ENCODE measurements at regions not wholly inside any gene's neighbourhood (a gene's known extent, or its start where the extent isn't known, plus 50 kb on each side); places are given as distances from the start of the nearest gene placed in this dataset.
"Not testable (repeated sequence)": the region's sequence is repeated elsewhere in the genome, so short reads cannot be mapped to it uniquely, and the experiment has no call there.

DNA sequence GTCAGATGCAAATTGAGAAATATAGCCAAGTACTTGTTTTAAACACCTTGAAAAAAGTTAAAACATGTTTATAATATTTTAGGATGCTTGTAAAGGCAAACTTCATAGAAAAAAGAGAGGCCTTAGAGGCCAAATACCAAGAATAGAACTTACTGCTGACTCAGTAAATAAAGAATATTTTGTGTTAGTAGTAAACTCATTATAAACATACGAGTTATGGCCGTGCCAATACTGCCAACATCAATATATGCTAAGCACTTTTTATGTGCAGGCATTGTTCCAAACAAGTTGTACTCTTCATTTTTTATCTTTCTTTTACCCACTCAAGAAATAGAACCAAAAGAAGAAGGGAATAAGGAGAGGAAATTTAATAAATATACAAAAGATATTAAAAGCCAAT is 705.9 kb upstream of the NCAM2 start:
- intact Hi-C loops (cut with micrococcal nuclease; ENCODE audit: unreplicated experiment) (no loop called here), in situ Hi-C loops (cut with HindIII; ENCODE audit: low pct_unique_long_range_greater_than_20kb, low sequenced_read_pairs) (no loop called here)
- no peaks in the 10 kb centered on the region for H3K36me3 ChIP-seq (ENCODE audit: control insufficient read depth, insufficient read depth, low read length)
- no TSS peak for BruUV-seq (replicated peaks)
- H3K4me3 ChIP-seq (ENCODE audit: low read depth in 2 of 2, low read length in 2 of 2), result no peak overlapping the region
- H3K4me1 ChIP-seq (ENCODE audit: control insufficient read depth, insufficient read depth, low read length), result no peaks in the 10 kb centered on the region
- ATAC-seq, result no peak
- ChIA-PET POLR2A (no interaction called here), CTCF (no interaction called here)
- H3K27me3 ChIP-seq (ENCODE audit: control insufficient read depth, insufficient read depth, low read length), result no peaks in the 10 kb centered on the region
- DNase-seq (ENCODE audit: low read depth, low spot score), result no peak
- no peak for TF ChIP-seq TCF7L2 (IDR thresholded peaks at IDR 0.05; ENCODE audit: low read depth, low read length)
- no peak overlapping the region for H3K27ac ChIP-seq (ENCODE audit: low read length)
- H3K9me3 ChIP-seq (ENCODE audit: control insufficient read depth, insufficient read depth, low read depth, low read length), result no peaks in the 10 kb centered on the region

DNA sequence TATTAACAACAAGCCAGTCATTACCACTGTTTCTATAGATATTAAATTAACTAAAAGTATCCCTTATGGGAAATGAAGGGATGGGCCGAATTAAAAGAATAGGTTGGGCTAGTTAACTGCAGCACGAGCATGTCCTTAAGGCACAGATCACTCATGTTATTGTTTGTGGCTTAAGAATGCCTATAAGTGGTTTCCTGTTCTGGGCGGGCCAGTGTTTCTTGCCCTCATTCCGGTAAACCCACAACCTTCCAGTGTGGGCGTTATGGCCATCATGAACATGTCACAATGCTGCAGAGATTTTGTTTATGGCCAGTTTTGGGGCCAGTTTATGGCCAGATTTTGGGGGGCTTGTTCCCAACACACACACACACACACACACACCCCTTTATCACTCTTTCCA is 705.4 kb upstream of the NCAM2 start:
- H3K27me3 ChIP-seq (ENCODE audit: control insufficient read depth, insufficient read depth, low read length); H3K4me1 ChIP-seq (ENCODE audit: control insufficient read depth, insufficient read depth, low read length); ATAC-seq; H3K36me3 ChIP-seq (ENCODE audit: control insufficient read depth, insufficient read depth, low read length); POLR2A ChIA-PET; H3K4me3 ChIP-seq (ENCODE audit: low read depth in 2 of 2, low read length in 2 of 2); H3K9me3 ChIP-seq (ENCODE audit: control insufficient read depth, insufficient read depth, low read depth, low read length); CTCF ChIA-PET; DNase-seq (ENCODE audit: low read depth, low spot score); H3K27ac ChIP-seq (ENCODE audit: low read length); intact Hi-C loops (cut with micrococcal nuclease; ENCODE audit: unreplicated experiment); in situ Hi-C loops (cut with HindIII; ENCODE audit: low pct_unique_long_range_greater_than_20kb, low sequenced_read_pairs); BruUV-seq (replicated peaks): not testable (repeated sequence)

- CTCF ChIA-PET, result no interaction called here
Measured at GRCh38 chr21:20301395-20301794, 696.8 kb upstream of the NCAM2 start.

More at GRCh38 chr21:20301395-20301794, 696.8 kb upstream of the NCAM2 start:
- Histone ChIP-seq H3K27me3 (ENCODE audit: control insufficient read depth, insufficient read depth, low read length) (no peaks in the 10 kb centered on the region), H3K9me3 (ENCODE audit: control insufficient read depth, insufficient read depth, low read depth, low read length) (no peaks in the 10 kb centered on the region), H3K4me3 (ENCODE audit: low read depth in 2 of 2, low read length in 2 of 2) (no peak overlapping the region), H3K4me1 (ENCODE audit: control insufficient read depth, insufficient read depth, low read length) (no peaks in the 10 kb centered on the region), H3K36me3 (ENCODE audit: control insufficient read depth, insufficient read depth, low read length) (no peaks in the 10 kb centered on the region), H3K27ac (ENCODE audit: low read length) (no peak overlapping the region)
- BruUV-seq (replicated peaks), result no TSS peak
- TF ChIP-seq, protein P1, sequence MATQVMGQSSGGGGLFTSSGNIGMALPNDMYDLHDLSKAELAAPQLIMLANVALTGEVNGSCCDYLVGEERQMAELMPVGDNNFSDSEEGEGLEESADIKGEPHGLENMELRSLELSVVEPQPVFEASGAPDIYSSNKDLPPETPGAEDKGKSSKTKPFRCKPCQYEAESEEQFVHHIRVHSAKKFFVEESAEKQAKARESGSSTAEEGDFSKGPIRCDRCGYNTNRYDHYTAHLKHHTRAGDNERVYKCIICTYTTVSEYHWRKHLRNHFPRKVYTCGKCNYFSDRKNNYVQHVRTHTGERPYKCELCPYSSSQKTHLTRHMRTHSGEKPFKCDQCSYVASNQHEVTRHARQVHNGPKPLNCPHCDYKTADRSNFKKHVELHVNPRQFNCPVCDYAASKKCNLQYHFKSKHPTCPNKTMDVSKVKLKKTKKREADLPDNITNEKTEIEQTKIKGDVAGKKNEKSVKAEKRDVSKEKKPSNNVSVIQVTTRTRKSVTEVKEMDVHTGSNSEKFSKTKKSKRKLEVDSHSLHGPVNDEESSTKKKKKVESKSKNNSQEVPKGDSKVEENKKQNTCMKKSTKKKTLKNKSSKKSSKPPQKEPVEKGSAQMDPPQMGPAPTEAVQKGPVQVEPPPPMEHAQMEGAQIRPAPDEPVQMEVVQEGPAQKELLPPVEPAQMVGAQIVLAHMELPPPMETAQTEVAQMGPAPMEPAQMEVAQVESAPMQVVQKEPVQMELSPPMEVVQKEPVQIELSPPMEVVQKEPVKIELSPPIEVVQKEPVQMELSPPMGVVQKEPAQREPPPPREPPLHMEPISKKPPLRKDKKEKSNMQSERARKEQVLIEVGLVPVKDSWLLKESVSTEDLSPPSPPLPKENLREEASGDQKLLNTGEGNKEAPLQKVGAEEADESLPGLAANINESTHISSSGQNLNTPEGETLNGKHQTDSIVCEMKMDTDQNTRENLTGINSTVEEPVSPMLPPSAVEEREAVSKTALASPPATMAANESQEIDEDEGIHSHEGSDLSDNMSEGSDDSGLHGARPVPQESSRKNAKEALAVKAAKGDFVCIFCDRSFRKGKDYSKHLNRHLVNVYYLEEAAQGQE (IDR thresholded peaks at IDR 0.05; ENCODE audit: insufficient read depth in 1 of 2, low read depth in 2 of 2, low read length in 1 of 2), result no peak
- no peak for TF ChIP-seq POLR2AphosphoS5 (IDR thresholded peaks at IDR 0.05; ENCODE audit: low read depth, low read length)
- no peak for TF ChIP-seq SIN3A (IDR thresholded peaks at IDR 0.05; ENCODE audit: borderline replicate concordance, insufficient read depth, low read depth, low read length)
- TF ChIP-seq, protein P2, sequence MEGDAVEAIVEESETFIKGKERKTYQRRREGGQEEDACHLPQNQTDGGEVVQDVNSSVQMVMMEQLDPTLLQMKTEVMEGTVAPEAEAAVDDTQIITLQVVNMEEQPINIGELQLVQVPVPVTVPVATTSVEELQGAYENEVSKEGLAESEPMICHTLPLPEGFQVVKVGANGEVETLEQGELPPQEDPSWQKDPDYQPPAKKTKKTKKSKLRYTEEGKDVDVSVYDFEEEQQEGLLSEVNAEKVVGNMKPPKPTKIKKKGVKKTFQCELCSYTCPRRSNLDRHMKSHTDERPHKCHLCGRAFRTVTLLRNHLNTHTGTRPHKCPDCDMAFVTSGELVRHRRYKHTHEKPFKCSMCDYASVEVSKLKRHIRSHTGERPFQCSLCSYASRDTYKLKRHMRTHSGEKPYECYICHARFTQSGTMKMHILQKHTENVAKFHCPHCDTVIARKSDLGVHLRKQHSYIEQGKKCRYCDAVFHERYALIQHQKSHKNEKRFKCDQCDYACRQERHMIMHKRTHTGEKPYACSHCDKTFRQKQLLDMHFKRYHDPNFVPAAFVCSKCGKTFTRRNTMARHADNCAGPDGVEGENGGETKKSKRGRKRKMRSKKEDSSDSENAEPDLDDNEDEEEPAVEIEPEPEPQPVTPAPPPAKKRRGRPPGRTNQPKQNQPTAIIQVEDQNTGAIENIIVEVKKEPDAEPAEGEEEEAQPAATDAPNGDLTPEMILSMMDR (IDR thresholded peaks at IDR 0.05), result no peak
- no peak for TF ChIP-seq TCF7L2 (IDR thresholded peaks at IDR 0.05; ENCODE audit: low read depth, low read length)
- ATAC-seq (no peak), DNase-seq (ENCODE audit: low read depth, low spot score) (no peak)
- intact Hi-C loops (cut with micrococcal nuclease; ENCODE audit: unreplicated experiment) (no loop called here), in situ Hi-C loops (cut with HindIII; ENCODE audit: low pct_unique_long_range_greater_than_20kb, low sequenced_read_pairs) (no loop called here)
- POLR2A ChIA-PET, result interaction anchor here (0.5 kb wide), 1 partner anchor 49 kb away, joined by 3 read pairs; no protein-coding TSS in a partner anchor
